ENCODE measurements at regions not wholly inside any gene's neighbourhood (a gene's known extent, or its start where the extent isn't known, plus 50 kb on each side); places are given as distances from the start of the nearest gene placed in this dataset.
A peak's percentile ranks its signal among the peaks of the same experiment; 100 is the strongest.

GRCh38 chr21:28761674-28762356 is 230.9 kb downstream of the LTN1 start:
- no peak overlapping the region for H3K4me3 Mint-ChIP-seq (ENCODE audit: unreplicated experiment)
- peak; percentile 71 for DNase-seq (ENCODE audit: low read depth)
- H3K36me3 ChIP-seq (ENCODE audit: insufficient read depth, low read length) = no peaks in the 10 kb centered on the region
- H3K79me2 ChIP-seq (ENCODE audit: insufficient read depth, low read length) = no peaks in the 10 kb centered on the region
- H3K4me1 Mint-ChIP-seq (ENCODE audit: low read depth, unreplicated experiment) = peaks cover 7% of the 10 kb centered on the region
- no peak overlapping the region for H2AFZ ChIP-seq (ENCODE audit: low read depth, low read length)
- peaks cover 6% of the 10 kb centered on the region for H3K4me1 ChIP-seq (ENCODE audit: insufficient read depth, low read length)
- H3K9me3 ChIP-seq (ENCODE audit: insufficient read depth, low read depth, low read length) = no peaks in the 10 kb centered on the region
- TF ChIP-seq CTCF (IDR thresholded peaks at IDR 0.05; ENCODE audit: insufficient read depth, low read depth, low read length) (no peak), EZH2 (IDR thresholded peaks at IDR 0.05; ENCODE audit: insufficient read depth, low read length) (no peak)
- FAIRE-seq = peak; percentile 82
- H3K27ac Mint-ChIP-seq (ENCODE audit: unreplicated experiment) = peak overlapping the region; percentile 35
- H3K4me3 ChIP-seq (ENCODE audit: insufficient read depth, low read depth, low read length) = peak overlapping the region; percentile 12
- H4K20me1 ChIP-seq (ENCODE audit: insufficient read depth, low read length) = no peaks in the 10 kb centered on the region
- H3K27me3 Mint-ChIP-seq (ENCODE audit: low read depth, unreplicated experiment) = no peaks in the 10 kb centered on the region
- H3K9me3 Mint-ChIP-seq (ENCODE audit: unreplicated experiment) = no peaks in the 10 kb centered on the region
- H3K27me3 ChIP-seq (ENCODE audit: insufficient read depth, low read length) = no peaks in the 10 kb centered on the region
- no peaks in the 10 kb centered on the region for H3K36me3 Mint-ChIP-seq (ENCODE audit: low read depth, unreplicated experiment)
- H3K4me2 ChIP-seq (ENCODE audit: low read length) = peak overlapping the region; percentile 27
- H3K27ac ChIP-seq (ENCODE audit: low read depth, low read length) = no peak overlapping the region
- H3K9ac ChIP-seq (ENCODE audit: low read length) = no peak overlapping the region

- TF ChIP-seq CTCF (IDR thresholded peaks at IDR 0.05; ENCODE audit: insufficient read depth, low read depth, low read length) = no peak
- no peak for TF ChIP-seq EZH2 (IDR thresholded peaks at IDR 0.05; ENCODE audit: insufficient read depth, low read length)
- H4K20me1 ChIP-seq (ENCODE audit: insufficient read depth, low read length) = no peaks in the 10 kb centered on the region
- Mint-ChIP-seq H3K27me3 (ENCODE audit: low read depth, unreplicated experiment) (no peaks in the 10 kb centered on the region), H3K27ac (ENCODE audit: unreplicated experiment) (no peak overlapping the region), H3K9me3 (ENCODE audit: unreplicated experiment) (no peaks in the 10 kb centered on the region), H3K36me3 (ENCODE audit: low read depth, unreplicated experiment) (no peaks in the 10 kb centered on the region), H3K4me1 (ENCODE audit: low read depth, unreplicated experiment) (peaks cover 7% of the 10 kb centered on the region), H3K4me3 (ENCODE audit: unreplicated experiment) (no peak overlapping the region)
- H2AFZ ChIP-seq (ENCODE audit: low read depth, low read length) = no peak overlapping the region
- no peak overlapping the region for H3K4me3 ChIP-seq (ENCODE audit: insufficient read depth, low read depth, low read length)
- H3K9ac ChIP-seq (ENCODE audit: low read length) = no peak overlapping the region
- peaks cover 13% of the 10 kb centered on the region for H3K4me1 ChIP-seq (ENCODE audit: insufficient read depth, low read length)
- H3K36me3 ChIP-seq (ENCODE audit: insufficient read depth, low read length) = no peaks in the 10 kb centered on the region
- H3K9me3 ChIP-seq (ENCODE audit: insufficient read depth, low read depth, low read length) = no peaks in the 10 kb centered on the region
- FAIRE-seq (no peak), DNase-seq (ENCODE audit: low read depth) (no peak)
- no peak overlapping the region for H3K4me2 ChIP-seq (ENCODE audit: low read length)
- no peaks in the 10 kb centered on the region for H3K27me3 ChIP-seq (ENCODE audit: insufficient read depth, low read length)
- no peak overlapping the region for H3K27ac ChIP-seq (ENCODE audit: low read depth, low read length)
- no peaks in the 10 kb centered on the region for H3K79me2 ChIP-seq (ENCODE audit: insufficient read depth, low read length)
These were observed 233.8 kb downstream of the LTN1 start for GRCh38 chr21:28758883-28759242.
